ENCODE measurements at regions not wholly inside any gene's neighbourhood (a gene's known extent, or its start where the extent isn't known, plus 50 kb on each side); places are given as distances from the start of the nearest gene placed in this dataset.

GRCh38 chr2:19807346-19807745 is 94.4 kb downstream of the TTC32 start:
- Histone ChIP-seq H2BK120ac (ENCODE audit: low read depth, low read length, poor library complexity, severe bottlenecking) (no peak overlapping the region), H4K91ac (ENCODE audit: insufficient read length, low read depth, low read length) (no peak overlapping the region), H3K56ac (ENCODE audit: insufficient read length, low read depth, low read length) (no peak overlapping the region), H3K79me1 (ENCODE audit: insufficient read depth, low read depth, low read length, poor library complexity, severe bottlenecking) (no peaks in the 10 kb centered on the region), H4K5ac (ENCODE audit: insufficient read length, low read depth, low read length) (no peak overlapping the region), H3K23ac (ENCODE audit: insufficient read length, low read depth, low read length) (no peak overlapping the region), H3K27me3 (ENCODE audit: insufficient read depth, low read length) (no peaks in the 10 kb centered on the region), H2AFZ (ENCODE audit: low read length) (no peak overlapping the region), H3K4me2 (ENCODE audit: insufficient read depth, insufficient read length, low read length) (no peak overlapping the region), H4K8ac (replicated peaks; ENCODE audit: insufficient read length, low read depth, low read length) (no peak overlapping the region), H2BK15ac (ENCODE audit: low read depth, low read length) (no peak overlapping the region), H3T11ph (ENCODE audit: low read length) (no peak overlapping the region), H2BK20ac (ENCODE audit: low read depth, low read length, poor library complexity, severe bottlenecking) (no peak overlapping the region), H3K23me2 (ENCODE audit: insufficient read length, low read depth, low read length, poor library complexity, severe bottlenecking) (no peaks in the 10 kb centered on the region), H3K14ac (ENCODE audit: insufficient read depth, low read length) (no peak overlapping the region), H3K9ac (ENCODE audit: extremely low read depth, insufficient read length, low read length) (no peak overlapping the region), H2AK5ac (ENCODE audit: insufficient read length, low read length) (no peak overlapping the region), H3K79me2 (ENCODE audit: insufficient read depth, low read length) (no peaks in the 10 kb centered on the region), H2BK5ac (ENCODE audit: insufficient read length, low read length) (no peak overlapping the region), H3K4me1 (ENCODE audit: insufficient read depth, low read length) (no peaks in the 10 kb centered on the region), H2BK12ac (ENCODE audit: insufficient read length, low read depth, low read length) (no peak overlapping the region), H4K20me1 (ENCODE audit: control insufficient read depth, insufficient read depth, insufficient read length) (no peaks in the 10 kb centered on the region), H3K4ac (ENCODE audit: low read depth, low read length) (no peak overlapping the region), H3K27ac (ENCODE audit: insufficient read length, low read depth, low read length) (no peak overlapping the region), H3K18ac (ENCODE audit: insufficient read length, low read depth, low read length) (no peak overlapping the region), H3K9me3 (ENCODE audit: control insufficient read depth, low read depth, low read length) (no peaks in the 10 kb centered on the region)
- Mint-ChIP-seq H3K27me3 (ENCODE audit: low read depth) (no peaks in the 10 kb centered on the region), H3K27ac (peak overlapping the region in 1 of 3 experiments; percentile 73; a peak in 1 of 7 replicates), H3K36me3 (ENCODE audit: insufficient read depth in 1 of 3, low read depth in 3 of 3) (no peaks in the 10 kb centered on the region), H3K4me3 (no peak overlapping the region), H3K4me1 (no peaks in the 10 kb centered on the region), H3K9me3 (no peaks in the 10 kb centered on the region)
- TF ChIP-seq CTCF (conservative IDR thresholded peaks at IDR 0.05): no peak
- DNase-seq: peak; percentile 5

Data from H9 (cell line).